Endothelial cell (in vitro differentiated cells): ENCODE measurements at regions not wholly inside any gene's neighbourhood (a gene's known extent, or its start where the extent isn't known, plus 50 kb on each side); places are given as distances from the start of the nearest gene placed in this dataset.

Source experiments
- DNase-seq: peaks from one replicate; pipeline ENCODE4 v3.0.0; 2021; ENCODE audit warnings: low spot score
- H3K27ac Mint-ChIP-seq: one replicate; pipeline ENCODE4 v1.8.0; 2021; ENCODE audit warnings: mixed read lengths, inconsistent platforms; ENCODE audit not compliant: unreplicated experiment
- H3K27me3 Mint-ChIP-seq: one replicate; pipeline ENCODE4 v1.8.0; 2021; ENCODE audit warnings: mild to moderate bottlenecking, moderate library complexity, mixed read lengths, inconsistent platforms; ENCODE audit not compliant: unreplicated experiment
- H3K36me3 Mint-ChIP-seq: one replicate; pipeline ENCODE4 v1.8.0; 2021; ENCODE audit warnings: mild to moderate bottlenecking, low read depth, mixed read lengths, inconsistent platforms; ENCODE audit not compliant: unreplicated experiment
- H3K4me1 Mint-ChIP-seq: one replicate; pipeline ENCODE4 v1.8.0; 2021; ENCODE audit warnings: mild to moderate bottlenecking, mixed read lengths, inconsistent platforms; ENCODE audit not compliant: unreplicated experiment
- H3K4me3 Mint-ChIP-seq: one replicate; pipeline ENCODE4 v1.8.0; 2021; ENCODE audit warnings: mild to moderate bottlenecking, mixed read lengths, inconsistent platforms; ENCODE audit not compliant: unreplicated experiment
- H3K9me3 Mint-ChIP-seq: one replicate; pipeline ENCODE4 v1.8.0; 2021; ENCODE audit warnings: mixed read lengths, inconsistent platforms; ENCODE audit not compliant: unreplicated experiment
- TF ChIP-seq, protein P1 (sequence below): fragments of 200-600 bp; sonication (generic); IDR thresholded peaks from one replicate; pipeline ENCODE4 v1.5.0; 2021; ENCODE audit warnings: antibody characterized with exemption; ENCODE audit not compliant: unreplicated experiment

DNA sequence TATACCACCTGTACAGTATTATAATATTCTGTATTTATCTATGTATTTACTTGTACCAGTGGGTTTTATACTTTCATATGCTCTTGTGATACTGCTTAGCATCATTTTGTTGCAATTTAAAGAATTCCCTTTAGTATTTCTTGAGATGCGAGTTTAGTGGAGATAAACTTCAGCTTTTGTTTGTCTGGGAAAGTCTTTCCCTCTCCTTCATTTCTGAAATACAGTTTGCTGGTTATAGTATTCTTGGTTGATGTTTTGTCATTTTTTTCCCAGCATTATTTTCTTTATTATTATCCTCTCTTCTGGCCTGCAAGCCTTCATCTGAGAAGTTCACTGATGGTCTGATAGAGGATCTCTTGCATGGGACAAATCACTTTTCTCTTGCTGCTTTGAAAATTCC is 136.6 kb upstream of the MCHR2 start:
- Mint-ChIP-seq H3K36me3 (no peaks in the 10 kb centered on the region), H3K27me3 (no peaks in the 10 kb centered on the region)

DNA sequence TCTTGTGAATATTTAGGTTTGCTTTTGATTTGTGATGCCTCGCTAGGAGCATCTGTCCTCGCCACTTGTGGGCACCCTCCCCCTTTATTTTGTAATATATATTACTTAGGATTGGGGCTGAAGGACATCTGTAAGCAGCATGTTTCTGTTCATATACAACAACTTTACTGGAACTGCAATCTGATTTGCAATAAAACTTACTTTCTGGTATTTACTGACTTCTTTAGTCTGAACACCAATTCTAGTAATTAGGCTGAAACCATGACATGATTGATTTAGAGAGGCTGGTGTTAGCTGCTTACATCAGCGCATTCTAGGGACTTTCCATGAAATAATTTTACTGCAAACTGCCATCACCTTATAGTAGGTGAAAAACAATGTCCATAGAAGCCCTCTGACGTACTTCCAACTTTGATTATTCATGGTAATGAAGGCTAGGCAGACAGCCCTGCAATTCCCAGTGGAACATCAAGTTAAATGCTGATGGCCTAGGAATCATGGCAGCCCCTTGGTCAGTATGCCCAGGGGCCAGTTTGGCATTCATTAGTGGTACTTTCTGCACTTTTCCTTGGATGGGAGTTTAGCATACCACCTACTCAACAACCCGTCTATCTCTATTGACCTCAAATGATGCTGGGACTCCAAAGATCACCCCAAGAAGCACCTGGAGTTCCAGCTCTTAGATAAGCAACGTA is 132.9 kb upstream of the MCHR2 start:
- DNase-seq = no peak
- peaks cover 2% of the 10 kb centered on the region for H3K4me1 Mint-ChIP-seq
- H3K36me3 Mint-ChIP-seq = no peaks in the 10 kb centered on the region
- no peaks in the 10 kb centered on the region for H3K9me3 Mint-ChIP-seq
- no peak overlapping the region for H3K4me3 Mint-ChIP-seq
- H3K27ac Mint-ChIP-seq = no peak overlapping the region
- TF ChIP-seq, protein P1, sequence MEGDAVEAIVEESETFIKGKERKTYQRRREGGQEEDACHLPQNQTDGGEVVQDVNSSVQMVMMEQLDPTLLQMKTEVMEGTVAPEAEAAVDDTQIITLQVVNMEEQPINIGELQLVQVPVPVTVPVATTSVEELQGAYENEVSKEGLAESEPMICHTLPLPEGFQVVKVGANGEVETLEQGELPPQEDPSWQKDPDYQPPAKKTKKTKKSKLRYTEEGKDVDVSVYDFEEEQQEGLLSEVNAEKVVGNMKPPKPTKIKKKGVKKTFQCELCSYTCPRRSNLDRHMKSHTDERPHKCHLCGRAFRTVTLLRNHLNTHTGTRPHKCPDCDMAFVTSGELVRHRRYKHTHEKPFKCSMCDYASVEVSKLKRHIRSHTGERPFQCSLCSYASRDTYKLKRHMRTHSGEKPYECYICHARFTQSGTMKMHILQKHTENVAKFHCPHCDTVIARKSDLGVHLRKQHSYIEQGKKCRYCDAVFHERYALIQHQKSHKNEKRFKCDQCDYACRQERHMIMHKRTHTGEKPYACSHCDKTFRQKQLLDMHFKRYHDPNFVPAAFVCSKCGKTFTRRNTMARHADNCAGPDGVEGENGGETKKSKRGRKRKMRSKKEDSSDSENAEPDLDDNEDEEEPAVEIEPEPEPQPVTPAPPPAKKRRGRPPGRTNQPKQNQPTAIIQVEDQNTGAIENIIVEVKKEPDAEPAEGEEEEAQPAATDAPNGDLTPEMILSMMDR = no peak
- H3K27me3 Mint-ChIP-seq = no peaks in the 10 kb centered on the region

More for the DNA sequence above, 136.6 kb upstream of the MCHR2 start:
- TF ChIP-seq, protein P1 = no peak
- Mint-ChIP-seq H3K4me3 (no peak overlapping the region), H3K4me1 (peaks cover 4% of the 10 kb centered on the region), H3K27ac (no peak overlapping the region), H3K9me3 (no peaks in the 10 kb centered on the region)
- no peak for DNase-seq

DNA sequence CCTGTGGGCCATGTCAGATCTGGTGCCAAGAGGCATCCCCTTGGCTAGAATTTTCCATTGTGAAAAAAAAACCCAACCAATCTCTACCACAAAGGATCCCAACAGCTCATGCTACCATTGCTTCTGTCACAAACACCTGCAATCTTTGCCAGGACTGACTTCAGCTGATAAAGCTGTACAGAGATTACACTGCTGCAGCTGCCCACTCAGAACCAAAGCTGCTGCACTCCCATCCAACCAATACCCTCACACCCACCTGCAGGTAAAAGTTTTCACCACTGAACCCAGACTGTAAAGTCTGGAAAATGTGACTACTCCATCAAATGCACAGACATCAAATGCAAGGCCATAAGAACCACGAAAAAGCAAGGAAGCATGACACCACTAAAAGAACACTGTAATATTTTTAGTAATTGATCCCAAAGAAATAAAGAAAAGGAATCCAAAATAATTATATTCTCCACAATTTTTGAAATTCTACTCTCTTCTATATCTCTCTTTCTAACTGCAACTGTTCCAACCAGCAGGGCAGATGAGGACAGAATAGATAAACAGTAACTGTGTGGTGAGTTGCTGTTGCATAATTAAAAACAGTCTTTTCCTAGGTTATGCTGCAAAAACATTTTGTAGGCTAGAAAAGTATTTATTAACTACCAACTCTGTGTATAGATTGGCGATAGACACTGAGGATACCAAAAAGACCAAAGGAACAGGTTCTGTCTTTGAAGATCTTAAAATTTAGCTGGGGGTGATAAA is 128.0 kb upstream of the MCHR2 start:
- Mint-ChIP-seq H3K9me3 (no peaks in the 10 kb centered on the region), H3K27ac (no peak overlapping the region)
- TF ChIP-seq, protein P1 = no peak

DNA sequence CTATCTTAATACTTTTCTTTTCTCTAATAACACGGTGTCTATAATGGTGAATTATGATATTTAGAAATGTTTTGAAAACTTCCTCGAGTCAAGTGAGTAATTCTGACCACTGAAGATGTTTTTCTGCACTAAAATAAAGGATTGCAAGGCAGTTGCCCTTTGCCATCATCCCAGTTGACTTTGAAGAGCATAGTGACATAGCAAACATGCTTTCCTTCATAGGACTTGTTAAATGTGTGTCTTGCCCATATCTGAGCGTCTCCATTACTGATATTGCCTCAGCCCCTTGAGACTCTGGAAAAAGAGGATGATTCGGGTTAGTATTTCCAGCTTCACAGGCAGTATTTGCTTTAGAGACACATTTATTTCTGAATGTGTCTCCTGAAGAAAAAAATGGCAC is 125.2 kb upstream of the MCHR2 start:
- no peak overlapping the region for H3K27ac Mint-ChIP-seq
- no peaks in the 10 kb centered on the region for H3K36me3 Mint-ChIP-seq
- TF ChIP-seq, protein P1 = no peak
- DNase-seq = no peak
- H3K4me3 Mint-ChIP-seq = no peak overlapping the region
- H3K9me3 Mint-ChIP-seq = no peaks in the 10 kb centered on the region
- peaks cover 2% of the 10 kb centered on the region for H3K4me1 Mint-ChIP-seq
- no peaks in the 10 kb centered on the region for H3K27me3 Mint-ChIP-seq

More for the DNA sequence above, 128.0 kb upstream of the MCHR2 start:
- H3K27me3 Mint-ChIP-seq = no peaks in the 10 kb centered on the region
- no peaks in the 10 kb centered on the region for H3K36me3 Mint-ChIP-seq
- peaks cover 2% of the 10 kb centered on the region for H3K4me1 Mint-ChIP-seq
- no peak overlapping the region for H3K4me3 Mint-ChIP-seq
- DNase-seq = no peak

DNA sequence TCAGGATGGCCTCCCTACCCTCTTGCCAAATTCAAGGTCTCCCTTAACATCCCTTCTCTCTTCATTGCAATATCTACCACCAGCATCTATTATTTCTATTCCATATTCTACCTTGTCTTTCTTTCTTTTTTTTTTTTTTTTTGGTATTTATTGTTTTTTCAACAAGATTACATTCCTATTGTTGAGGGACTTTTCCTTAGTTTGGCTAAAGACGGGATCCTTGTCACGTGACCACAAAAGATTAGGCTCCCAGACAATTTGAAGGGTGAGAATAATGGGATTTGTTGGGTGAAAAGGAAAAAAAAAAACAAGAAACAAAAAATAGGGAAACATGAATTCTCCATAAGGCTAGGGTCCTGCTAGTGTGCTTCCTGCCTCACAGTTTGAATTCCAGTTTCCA is 124.3 kb upstream of the MCHR2 start:
- H3K27me3 Mint-ChIP-seq = no peaks in the 10 kb centered on the region
- H3K4me3 Mint-ChIP-seq = no peak overlapping the region
- no peak overlapping the region for H3K27ac Mint-ChIP-seq
- TF ChIP-seq, protein P1 = no peak
- DNase-seq = no peak
- no peaks in the 10 kb centered on the region for H3K9me3 Mint-ChIP-seq
- H3K36me3 Mint-ChIP-seq = no peaks in the 10 kb centered on the region
- peaks cover 2% of the 10 kb centered on the region for H3K4me1 Mint-ChIP-seq
